WTC11 (cell line): ENCODE measurements at regions not wholly inside any gene's neighbourhood (a gene's known extent, or its start where the extent isn't known, plus 50 kb on each side); places are given as distances from the start of the nearest gene placed in this dataset.

ENCODE experiments used
- ATAC-seq: fragments of 200-7000 bp; cut with Tn5 transposase; 2 replicates; pipeline ENCODE4 v1.10.0; 2021; ENCODE audit warnings: mild to moderate bottlenecking, moderate library complexity
- CTCF ChIA-PET: fragments of 300-600 bp; sonication (Branson Sonifier 250); formaldehyde crosslinking; loops from one replicate; lab custom pipeline; 2021; ENCODE audit warnings: antibody characterized with exemption; lab: Charles Lee
- POLR2A ChIA-PET: fragments of 350-600 bp; sonication (Branson Sonifier 250); formaldehyde crosslinking; loops from one replicate; lab custom pipeline; 2021; ENCODE audit warnings: antibody characterized with exemption; lab: Charles Lee
- DNase-seq: peaks from one replicate; pipeline ENCODE4 v3.0.0; 2021; ENCODE audit warnings: low spot score
- H3K27ac Mint-ChIP-seq: 2 replicates; pipeline ENCODE4 v1.8.0; 2021; ENCODE audit warnings: mixed read lengths
- H3K27me3 Mint-ChIP-seq: 2 replicates; pipeline ENCODE4 v1.8.0; 2021; ENCODE audit warnings: low read depth, mild to moderate bottlenecking, moderate library complexity, mixed read lengths
- H3K36me3 Mint-ChIP-seq: 2 replicates; pipeline ENCODE4 v1.8.0; 2021; ENCODE audit warnings: mixed read lengths
- H3K4me1 Mint-ChIP-seq: 2 replicates; pipeline ENCODE4 v1.8.0; 2022; ENCODE audit warnings: mixed read lengths
- H3K4me3 Mint-ChIP-seq: 2 replicates; pipeline ENCODE4 v1.8.0; 2021; ENCODE audit warnings: mild to moderate bottlenecking, moderate library complexity, mixed read lengths
- H3K9me3 Mint-ChIP-seq: 2 replicates; pipeline ENCODE4 v1.8.0; 2021; ENCODE audit warnings: mixed read lengths
- CTCF ChIP-seq: fragments of 200-600 bp; IDR thresholded peaks from 2 replicates; pipeline ENCODE4 v1.8.0; 2022; ENCODE audit warnings: antibody characterized with exemption
- FOXP1 ChIP-seq: sonication (generic); formaldehyde crosslinking; IDR thresholded peaks from 2 replicates; pipeline ENCODE4 v1.8.0; 2022; ENCODE audit warnings: missing genetic modification reagents, mild to moderate bottlenecking, moderate library complexity, borderline replicate concordance
- FOXP4 ChIP-seq: sonication (generic); formaldehyde crosslinking; IDR thresholded peaks from 2 replicates; pipeline ENCODE4 v1.8.0; 2022; ENCODE audit warnings: mild to moderate bottlenecking, missing genetic modification reagents
- GABPB1 ChIP-seq: sonication (generic); formaldehyde crosslinking; IDR thresholded peaks from 2 replicates; pipeline ENCODE4 v1.8.1; 2023; ENCODE audit warnings: mild to moderate bottlenecking, missing genetic modification reagents
- GRHL2 ChIP-seq: fragments of 250-450 bp; sonication (Bioruptor Pico); IDR thresholded peaks from 2 replicates; pipeline ENCODE4 v1.8.0; 2022; ENCODE audit warnings: mild to moderate bottlenecking, moderate library complexity; ENCODE audit not compliant: insufficient replicate concordance, severe bottlenecking
- HMGA2 ChIP-seq: fragments of 250-450 bp; sonication (Bioruptor Pico); IDR thresholded peaks from 2 replicates; pipeline ENCODE4 v1.4.0; 2021; ENCODE audit warnings: mild to moderate bottlenecking, moderate library complexity
- MAX ChIP-seq: sonication (generic); formaldehyde crosslinking; IDR thresholded peaks from 2 replicates; pipeline ENCODE4 v1.8.0; 2022; ENCODE audit warnings: mild to moderate bottlenecking, missing genetic modification reagents
- MXD4 ChIP-seq: fragments of 250-450 bp; sonication (Bioruptor Pico); IDR thresholded peaks from 2 replicates; pipeline ENCODE4 v1.8.0; 2021; ENCODE audit warnings: mild to moderate bottlenecking, moderate library complexity, borderline replicate concordance
- SMAD4 ChIP-seq: sonication (generic); formaldehyde crosslinking; IDR thresholded peaks from 2 replicates; pipeline ENCODE4 v1.8.0; 2022; ENCODE audit warnings: mild to moderate bottlenecking, missing genetic modification reagents
- STAT6 ChIP-seq: sonication (generic); formaldehyde crosslinking; conservative IDR thresholded peaks from 2 replicates; pipeline ENCODE4 v1.8.1; 2023; ENCODE audit warnings: mild to moderate bottlenecking, low read depth, missing genetic modification reagents, moderate library complexity
- TCF7 ChIP-seq: sonication (generic); formaldehyde crosslinking; IDR thresholded peaks from 2 replicates; pipeline ENCODE4 v1.8.0; 2022; ENCODE audit warnings: mild to moderate bottlenecking, low read depth, missing genetic modification reagents, moderate library complexity
- USF2 ChIP-seq: sonication (generic); formaldehyde crosslinking; IDR thresholded peaks from 2 replicates; pipeline ENCODE4 v1.8.1; 2023; ENCODE audit warnings: mild to moderate bottlenecking, missing genetic modification reagents, moderate library complexity
- ZNF219 ChIP-seq: sonication (generic); formaldehyde crosslinking; IDR thresholded peaks from 2 replicates; pipeline ENCODE4 v1.8.0; 2023; ENCODE audit warnings: missing genetic modification reagents, mild to moderate bottlenecking, borderline replicate concordance
- ZNF263 ChIP-seq: sonication (generic); formaldehyde crosslinking; IDR thresholded peaks from 2 replicates; pipeline ENCODE4 v1.8.1; 2022; ENCODE audit warnings: low read depth, mild to moderate bottlenecking, moderate library complexity, missing genetic modification reagents
- ZNF317 ChIP-seq: sonication (generic); formaldehyde crosslinking; IDR thresholded peaks from 2 replicates; pipeline ENCODE4 v1.8.1; 2023; ENCODE audit warnings: low read depth, mild to moderate bottlenecking, moderate library complexity, missing genetic modification reagents, borderline replicate concordance
- ZNF512 ChIP-seq: sonication (generic); formaldehyde crosslinking; IDR thresholded peaks from 2 replicates; pipeline ENCODE4 v1.8.1; 2022; ENCODE audit warnings: missing genetic modification reagents, borderline replicate concordance
- ZSCAN18 ChIP-seq: fragments of 250-450 bp; sonication (Bioruptor Pico); IDR thresholded peaks from 2 replicates; pipeline ENCODE4 v2.1.2; 2022; ENCODE audit warnings: mild to moderate bottlenecking, moderate library complexity

GRCh38 chr10:104576611-104577010, 64.5 kb upstream of the SORCS3 start (continued):
- TF ChIP-seq SMAD4 = no peak
- no peak for TF ChIP-seq GRHL2 (CRISPR knock-in tag)
- TF ChIP-seq USF2 (CRISPR knock-in tag) = no peak
- no peak for TF ChIP-seq FOXP4 (CRISPR knock-in tag)
- TF ChIP-seq TCF7 (CRISPR knock-in tag) = no peak

GRCh38 chr10:104577163-104577562, 63.9 kb upstream of the SORCS3 start:
- Mint-ChIP-seq H3K4me1 (peaks cover 8% of the 10 kb centered on the region), H3K27me3 (no peaks in the 10 kb centered on the region; the same call in 1 of the 2 replicates), H3K9me3 (no peaks in the 10 kb centered on the region), H3K36me3 (no peaks in the 10 kb centered on the region), H3K27ac (no peak overlapping the region), H3K4me3 (no peak overlapping the region)
- ATAC-seq (no peak), DNase-seq (no peak)
- ChIA-PET CTCF (interaction anchor here (1.9 to 4.2 kb wide), 2 partner anchors 38 to 45 kb away, joined by 16 to 21 read pairs; no protein-coding TSS in a partner anchor), POLR2A (no interaction called here)
- no peak for TF ChIP-seq TCF7 (CRISPR knock-in tag)

GRCh38 chr10:104577861-104578521, 63.1 kb upstream of the SORCS3 start:
- Mint-ChIP-seq H3K9me3 (peaks cover 4% of the 10 kb centered on the region; the same call in 1 of the 2 replicates), H3K36me3 (no peaks in the 10 kb centered on the region), H3K27me3 (no peaks in the 10 kb centered on the region; the same call in 1 of the 2 replicates), H3K27ac (no peak overlapping the region), H3K4me3 (no peak overlapping the region), H3K4me1 (peaks cover 6% of the 10 kb centered on the region)
- peak; percentile 41 for DNase-seq
- ChIA-PET POLR2A (no interaction called here), CTCF (interaction anchor here (0.6 to 4.2 kb wide), 12 partner anchors 12 to 1116 kb away, joined by 3 to 21 read pairs (median 4); partner anchors contain the start of gene CFAP58)
- peak; percentile 72 for ATAC-seq
- TF ChIP-seq STAT6 (CRISPR knock-in tag) (no peak), ZNF219 (no peak), FOXP1 (CRISPR knock-in tag) (no peak), ZNF317 (CRISPR knock-in tag) (peak; percentile 81), HMGA2 (CRISPR knock-in tag) (no peak), ZSCAN18 (CRISPR knock-in tag) (no peak), CTCF (0 out of 2 replicates have a peak, but pooled peaks have one; percentile 26), ZNF512 (CRISPR knock-in tag) (no peak), ZNF263 (CRISPR knock-in tag) (peak; percentile 29; the same call in 1 of the 2 replicates), MXD4 (CRISPR knock-in tag) (no peak), GABPB1 (CRISPR knock-in tag) (peak; percentile 88), MAX (peak; percentile 53; the same call in 1 of the 2 replicates)
